OCI-LY3 (cell line): ENCODE measurements at regions not wholly inside any gene's neighbourhood (a gene's known extent, or its start where the extent isn't known, plus 50 kb on each side); places are given as distances from the start of the nearest gene placed in this dataset.

ENCODE experiments used
- CTCF ChIP-seq: fragments of 200-600, 300-600 bp; sonication (generic); IDR thresholded peaks from 2 replicates; pipeline ENCODE4 v1.5.1; 2014; ENCODE audit warnings: antibody characterized with exemption, low read length, low read depth
- EZH2phosphoT487 ChIP-seq: fragments of 200-600 bp; shearing (Covaris generic); IDR thresholded peaks from 2 replicates; pipeline ENCODE4 v1.6.1; 2018; ENCODE audit warnings: antibody characterized with exemption, mixed run types, low read depth

DNA sequence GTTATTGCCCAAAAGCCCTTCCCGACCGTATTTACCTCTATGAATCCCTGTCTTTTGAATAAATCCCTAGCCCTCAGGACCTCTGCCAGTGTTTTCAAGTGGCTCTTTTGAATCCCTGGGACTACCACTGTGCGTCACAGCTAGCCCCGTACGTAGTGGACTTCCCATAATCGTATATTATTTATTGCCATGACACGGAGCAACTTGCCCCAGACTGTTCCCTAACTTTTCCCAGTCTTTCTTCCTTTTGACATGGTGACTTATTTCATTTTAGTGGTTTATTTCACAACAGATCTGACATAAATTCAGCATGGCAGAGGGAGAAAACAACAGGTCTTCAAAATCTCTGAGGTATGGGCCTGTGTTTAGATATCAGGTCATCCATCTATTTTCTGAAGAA is 318.6 kb upstream of the KLF6 start:
- TF ChIP-seq CTCF = no peak
- TF ChIP-seq EZH2phosphoT487 = no peak
